ENCODE measurements at regions not wholly inside any gene's neighbourhood (a gene's known extent, or its start where the extent isn't known, plus 50 kb on each side); places are given as distances from the start of the nearest gene placed in this dataset.

GRCh38 chr3:63202529-63202928 lies 75.6 kb upstream of the SYNPR start:
- TF ChIP-seq REST (IDR thresholded peaks at IDR 0.05; ENCODE audit: insufficient read depth in 1 of 2, low read depth in 2 of 2, low read length in 2 of 2) (no peak), TAF1 (IDR thresholded peaks at IDR 0.05; ENCODE audit: borderline replicate concordance, insufficient read depth, low read length) (no peak), POLR2AphosphoS5 (IDR thresholded peaks at IDR 0.05; ENCODE audit: low read depth, low read length) (no peak), FOXP2 (optimal IDR thresholded peaks at IDR 0.05; ENCODE audit: borderline replicate concordance, extremely low read depth, extremely low read length, insufficient read depth) (no peak), SIN3A (IDR thresholded peaks at IDR 0.05; ENCODE audit: borderline replicate concordance, insufficient read depth, low read length) (no peak)

- no peak for TF ChIP-seq REST (IDR thresholded peaks at IDR 0.05; ENCODE audit: insufficient read depth in 1 of 2, low read depth in 2 of 2, low read length in 2 of 2)
- TF ChIP-seq TAF1 (IDR thresholded peaks at IDR 0.05; ENCODE audit: borderline replicate concordance, insufficient read depth, low read length): no peak
- TF ChIP-seq SIN3A (IDR thresholded peaks at IDR 0.05; ENCODE audit: borderline replicate concordance, insufficient read depth, low read length): no peak
- TF ChIP-seq POLR2AphosphoS5 (IDR thresholded peaks at IDR 0.05; ENCODE audit: low read depth, low read length): no peak
- no peak for TF ChIP-seq FOXP2 (optimal IDR thresholded peaks at IDR 0.05; ENCODE audit: borderline replicate concordance, extremely low read depth, extremely low read length, insufficient read depth)
Observed at GRCh38 chr3:63207066-63207590, 71.0 kb upstream of the SYNPR start.

GRCh38 chr3:63228087-63228486 lies 50.0 kb upstream of the SYNPR start:
- no peak for TF ChIP-seq POLR2AphosphoS5 (IDR thresholded peaks at IDR 0.05; ENCODE audit: low read depth, low read length)
- TF ChIP-seq FOXP2 (optimal IDR thresholded peaks at IDR 0.05; ENCODE audit: borderline replicate concordance, extremely low read depth, extremely low read length, insufficient read depth): no peak
- no peak for TF ChIP-seq REST (IDR thresholded peaks at IDR 0.05; ENCODE audit: insufficient read depth in 1 of 2, low read depth in 2 of 2, low read length in 2 of 2)
- TF ChIP-seq TAF1 (IDR thresholded peaks at IDR 0.05; ENCODE audit: borderline replicate concordance, insufficient read depth, low read length): no peak
- no peak for TF ChIP-seq SIN3A (IDR thresholded peaks at IDR 0.05; ENCODE audit: borderline replicate concordance, insufficient read depth, low read length)
